OCI-LY1 (cell line): ENCODE measurements at regions not wholly inside any gene's neighbourhood (a gene's known extent, or its start where the extent isn't known, plus 50 kb on each side); places are given as distances from the start of the nearest gene placed in this dataset.

ENCODE experiments used
- H2AFZ ChIP-seq: fragments of 200-600 bp; sonication (generic), shearing (Covaris generic); 2 replicates; pipeline ENCODE4 v1.6.0; 2014; ENCODE audit warnings: antibody characterized with exemption, mild to moderate bottlenecking, low read length
- H3F3A ChIP-seq: fragments of 200-600 bp; sonication (generic), shearing (Covaris generic); 2 replicates; pipeline ENCODE4 v1.6.0; 2014; ENCODE audit warnings: mild to moderate bottlenecking, antibody characterized with exemption, low read length, moderate library complexity; ENCODE audit not compliant: insufficient read depth
- H3K27ac ChIP-seq: fragments of 200-600 bp; sonication (generic); 2 replicates; pipeline ENCODE4 v1.5.1; 2014; ENCODE audit warnings: low read length, mixed run types, mild to moderate bottlenecking, low read depth; ENCODE audit not compliant: poor library complexity, severe bottlenecking
- H3K27me3 ChIP-seq: fragments of 200-600 bp; sonication (generic); 2 replicates; pipeline ENCODE4 v1.6.0; 2014; ENCODE audit warnings: antibody characterized with exemption, mild to moderate bottlenecking, low read length, moderate library complexity; ENCODE audit not compliant: insufficient read depth
- H3K36me3 ChIP-seq: fragments of 200-600 bp; sonication (generic); 2 replicates; pipeline ENCODE4 v1.6.1; 2014; ENCODE audit warnings: mild to moderate bottlenecking, antibody characterized with exemption, low read length, moderate library complexity, mixed read lengths; ENCODE audit not compliant: insufficient read depth
- H3K4me1 ChIP-seq: fragments of 200-600 bp; sonication (generic); 2 replicates; pipeline ENCODE4 v1.5.1; 2014; ENCODE audit warnings: mild to moderate bottlenecking, low read length, moderate library complexity; ENCODE audit not compliant: insufficient read depth, severe bottlenecking
- H3K4me2 ChIP-seq: fragments of 200-600 bp; sonication (generic), shearing (Covaris generic); 2 replicates; pipeline ENCODE4 v1.6.1; 2014; ENCODE audit warnings: low read length
- H3K4me3 ChIP-seq: fragments of 200-600 bp; sonication (generic); 2 replicates; pipeline ENCODE4 v1.5.1; 2014; ENCODE audit warnings: low read length, low read depth, mild to moderate bottlenecking, mixed read lengths; ENCODE audit not compliant: poor library complexity, severe bottlenecking
- H3K79me2 ChIP-seq: fragments of 200-600 bp; shearing (Covaris generic); 2 replicates; pipeline ENCODE4 v1.6.1; 2016; ENCODE audit warnings: mixed run types, low read length, mixed read lengths; ENCODE audit not compliant: insufficient read depth
- H3K9ac ChIP-seq: fragments of 200-600 bp; sonication (generic), shearing (Covaris generic); 2 replicates; pipeline ENCODE4 v1.6.1; 2014; ENCODE audit warnings: mild to moderate bottlenecking, low read length, mixed read lengths
- H3K9me2 ChIP-seq: fragments of 200-600 bp; sonication (generic), shearing (Covaris generic); 2 replicates; pipeline ENCODE4 v1.6.1; 2014; ENCODE audit warnings: low read depth, mild to moderate bottlenecking, low read length, mixed read lengths
- H3K9me3 ChIP-seq: fragments of 200-600 bp; shearing (Covaris generic); 2 replicates; pipeline ENCODE4 v1.6.1; 2014; ENCODE audit warnings: low read length, mixed read lengths
- H4K20me1 ChIP-seq: fragments of 200-600 bp; sonication (generic), shearing (Covaris generic); 2 replicates; pipeline ENCODE4 v1.6.0; 2016; ENCODE audit warnings: mild to moderate bottlenecking, low read length; ENCODE audit not compliant: insufficient read depth
- EZH2 ChIP-seq: fragments of 200-600 bp; sonication (generic), shearing (Covaris generic); IDR thresholded peaks from 2 replicates; pipeline ENCODE4 v1.8.0; 2017; ENCODE audit warnings: borderline replicate concordance, mixed run types, mild to moderate bottlenecking, antibody characterized with exemption, low read length, moderate library complexity, mixed read lengths
- TF ChIP-seq, protein P1 (sequence below): fragments of 200-600 bp; sonication (generic), shearing (Covaris generic); IDR thresholded peaks from 2 replicates; pipeline ENCODE4 v1.5.1; 2017; ENCODE audit warnings: mild to moderate bottlenecking, antibody characterized with exemption, low read length, moderate library complexity, mixed read lengths

DNA sequence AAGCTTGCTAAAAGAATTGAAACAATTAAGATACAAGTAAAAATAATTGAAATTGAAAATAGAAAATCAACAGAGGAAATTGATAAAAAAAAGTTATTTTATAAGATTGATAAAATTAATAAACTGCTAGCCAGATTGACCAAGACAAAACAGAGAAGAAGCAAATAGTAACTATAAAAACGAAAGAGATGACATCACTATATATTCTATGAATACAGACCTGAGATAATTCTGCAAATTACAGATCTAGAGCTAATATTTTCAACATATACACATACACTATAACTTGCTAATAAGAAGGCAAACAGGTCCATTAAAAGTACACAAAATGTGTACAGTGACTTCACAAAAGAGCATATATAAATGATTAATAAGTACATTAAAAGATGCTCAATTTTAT lies 90.1 kb upstream of the RNPC3 start:
- H3K27me3 ChIP-seq: no peaks in the 10 kb centered on the region
- no peaks in the 10 kb centered on the region for H3F3A ChIP-seq
- no peaks in the 10 kb centered on the region for H3K79me2 ChIP-seq
- H2AFZ ChIP-seq: no peak overlapping the region
- TF ChIP-seq, protein P1, sequence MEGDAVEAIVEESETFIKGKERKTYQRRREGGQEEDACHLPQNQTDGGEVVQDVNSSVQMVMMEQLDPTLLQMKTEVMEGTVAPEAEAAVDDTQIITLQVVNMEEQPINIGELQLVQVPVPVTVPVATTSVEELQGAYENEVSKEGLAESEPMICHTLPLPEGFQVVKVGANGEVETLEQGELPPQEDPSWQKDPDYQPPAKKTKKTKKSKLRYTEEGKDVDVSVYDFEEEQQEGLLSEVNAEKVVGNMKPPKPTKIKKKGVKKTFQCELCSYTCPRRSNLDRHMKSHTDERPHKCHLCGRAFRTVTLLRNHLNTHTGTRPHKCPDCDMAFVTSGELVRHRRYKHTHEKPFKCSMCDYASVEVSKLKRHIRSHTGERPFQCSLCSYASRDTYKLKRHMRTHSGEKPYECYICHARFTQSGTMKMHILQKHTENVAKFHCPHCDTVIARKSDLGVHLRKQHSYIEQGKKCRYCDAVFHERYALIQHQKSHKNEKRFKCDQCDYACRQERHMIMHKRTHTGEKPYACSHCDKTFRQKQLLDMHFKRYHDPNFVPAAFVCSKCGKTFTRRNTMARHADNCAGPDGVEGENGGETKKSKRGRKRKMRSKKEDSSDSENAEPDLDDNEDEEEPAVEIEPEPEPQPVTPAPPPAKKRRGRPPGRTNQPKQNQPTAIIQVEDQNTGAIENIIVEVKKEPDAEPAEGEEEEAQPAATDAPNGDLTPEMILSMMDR: no peak
- no peak for TF ChIP-seq EZH2
- no peak overlapping the region for H3K4me3 ChIP-seq
- no peaks in the 10 kb centered on the region for H3K4me1 ChIP-seq
- H3K4me2 ChIP-seq: no peak overlapping the region
- H3K9ac ChIP-seq: no peak overlapping the region
- H3K36me3 ChIP-seq: no peaks in the 10 kb centered on the region
- H3K27ac ChIP-seq: no peak overlapping the region
- no peaks in the 10 kb centered on the region for H3K9me2 ChIP-seq
- no peaks in the 10 kb centered on the region for H3K9me3 ChIP-seq
- H4K20me1 ChIP-seq: no peaks in the 10 kb centered on the region

DNA sequence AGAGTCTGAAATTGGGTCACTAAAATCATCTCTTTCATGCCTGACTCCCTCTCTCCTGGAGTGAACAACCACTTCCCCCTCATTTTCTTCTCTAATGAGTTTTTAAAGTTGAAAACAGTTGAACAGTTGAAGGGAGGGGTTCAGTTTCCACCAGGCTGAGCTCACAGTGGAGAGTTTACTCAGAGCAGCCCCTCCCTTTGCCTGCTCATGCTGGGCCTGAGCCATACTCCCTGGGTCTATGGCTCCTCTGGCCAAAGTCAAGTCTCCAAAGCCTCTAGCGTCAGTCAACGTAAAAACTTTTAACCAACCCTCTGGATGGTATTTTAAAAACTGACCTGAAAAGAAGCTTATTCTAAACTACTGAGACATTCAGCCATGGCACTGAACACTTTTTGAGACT lies 100.8 kb upstream of the RNPC3 start:
- no peak overlapping the region for H3K9ac ChIP-seq
- no peaks in the 10 kb centered on the region for H3K9me3 ChIP-seq
- TF ChIP-seq, protein P1: no peak
- TF ChIP-seq EZH2: no peak
- no peaks in the 10 kb centered on the region for H3K9me2 ChIP-seq
- no peak overlapping the region for H2AFZ ChIP-seq
- no peaks in the 10 kb centered on the region for H3K36me3 ChIP-seq
- H3K27me3 ChIP-seq: no peaks in the 10 kb centered on the region
- no peak overlapping the region for H3K4me2 ChIP-seq
- no peak overlapping the region for H3K4me3 ChIP-seq
- no peak overlapping the region for H3K27ac ChIP-seq
- no peaks in the 10 kb centered on the region for H4K20me1 ChIP-seq
- no peaks in the 10 kb centered on the region for H3K4me1 ChIP-seq
- H3F3A ChIP-seq: no peaks in the 10 kb centered on the region
- no peaks in the 10 kb centered on the region for H3K79me2 ChIP-seq

DNA sequence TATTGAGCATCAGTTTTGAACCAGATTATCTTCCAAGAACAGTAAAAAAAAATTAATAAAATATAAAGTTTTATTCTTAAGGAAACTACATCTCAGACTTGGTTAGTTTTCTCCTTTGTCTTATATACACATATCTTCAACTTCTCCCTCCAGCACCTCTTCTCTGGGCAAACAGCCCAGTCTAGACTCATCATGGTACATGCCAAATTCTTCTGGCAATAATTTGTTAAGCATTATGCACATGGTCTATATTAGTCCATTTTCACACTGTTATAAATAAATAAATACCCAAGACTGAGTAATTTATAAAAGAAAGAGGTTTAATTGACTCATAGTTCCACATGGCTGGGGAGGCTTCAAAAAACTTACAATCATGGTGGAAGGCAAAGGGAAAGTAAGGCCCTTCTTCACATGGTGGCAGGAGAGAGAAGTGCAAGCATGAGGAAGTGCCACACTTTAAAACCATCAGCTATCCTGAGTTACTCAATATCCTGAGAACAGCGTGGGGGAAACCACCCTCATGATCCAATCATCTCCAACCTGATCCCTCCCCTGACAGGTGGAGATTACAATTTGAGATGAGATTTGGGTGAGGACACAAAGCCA lies 108.7 kb upstream of the RNPC3 start:
- Histone ChIP-seq H3K9me2 (no peaks in the 10 kb centered on the region), H3K4me3 (no peak overlapping the region), H3K79me2 (no peaks in the 10 kb centered on the region), H2AFZ (no peak overlapping the region), H3K27me3 (no peaks in the 10 kb centered on the region), H4K20me1 (no peaks in the 10 kb centered on the region), H3K27ac (no peak overlapping the region), H3K4me2 (no peak overlapping the region), H3K4me1 (no peaks in the 10 kb centered on the region), H3F3A (no peaks in the 10 kb centered on the region), H3K9me3 (no peaks in the 10 kb centered on the region), H3K36me3 (no peaks in the 10 kb centered on the region), H3K9ac (no peak overlapping the region)
- TF ChIP-seq, protein P1: no peak
- TF ChIP-seq EZH2: no peak
